ENCODE measurements at regions not wholly inside any gene's neighbourhood (a gene's known extent, or its start where the extent isn't known, plus 50 kb on each side); places are given as distances from the start of the nearest gene placed in this dataset.

DNA sequence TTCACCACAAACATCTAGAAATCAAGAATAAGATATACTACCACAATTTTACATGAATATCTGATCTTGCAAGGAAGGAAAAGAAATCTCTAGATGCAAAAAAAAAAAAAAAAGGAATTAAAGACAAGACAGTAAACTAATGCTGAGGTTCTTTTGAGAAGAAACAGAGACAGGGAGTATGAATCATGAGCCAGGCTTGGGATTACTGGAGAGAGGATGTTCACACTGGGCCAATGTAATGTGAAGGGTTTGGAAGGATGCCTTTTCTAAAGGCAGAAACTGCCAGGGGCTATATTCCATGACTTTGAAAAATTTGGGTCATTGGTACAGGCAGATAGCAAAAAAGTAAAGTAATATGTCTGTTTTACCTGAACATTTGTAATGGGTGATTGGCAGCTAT is 573.0 kb upstream of the IGFBP3 start:
- TF ChIP-seq, protein P1, sequence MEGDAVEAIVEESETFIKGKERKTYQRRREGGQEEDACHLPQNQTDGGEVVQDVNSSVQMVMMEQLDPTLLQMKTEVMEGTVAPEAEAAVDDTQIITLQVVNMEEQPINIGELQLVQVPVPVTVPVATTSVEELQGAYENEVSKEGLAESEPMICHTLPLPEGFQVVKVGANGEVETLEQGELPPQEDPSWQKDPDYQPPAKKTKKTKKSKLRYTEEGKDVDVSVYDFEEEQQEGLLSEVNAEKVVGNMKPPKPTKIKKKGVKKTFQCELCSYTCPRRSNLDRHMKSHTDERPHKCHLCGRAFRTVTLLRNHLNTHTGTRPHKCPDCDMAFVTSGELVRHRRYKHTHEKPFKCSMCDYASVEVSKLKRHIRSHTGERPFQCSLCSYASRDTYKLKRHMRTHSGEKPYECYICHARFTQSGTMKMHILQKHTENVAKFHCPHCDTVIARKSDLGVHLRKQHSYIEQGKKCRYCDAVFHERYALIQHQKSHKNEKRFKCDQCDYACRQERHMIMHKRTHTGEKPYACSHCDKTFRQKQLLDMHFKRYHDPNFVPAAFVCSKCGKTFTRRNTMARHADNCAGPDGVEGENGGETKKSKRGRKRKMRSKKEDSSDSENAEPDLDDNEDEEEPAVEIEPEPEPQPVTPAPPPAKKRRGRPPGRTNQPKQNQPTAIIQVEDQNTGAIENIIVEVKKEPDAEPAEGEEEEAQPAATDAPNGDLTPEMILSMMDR (IDR thresholded peaks at IDR 0.05; ENCODE audit: control extremely low read depth in 1 of 3, insufficient read depth in 1 of 3, low read depth in 1 of 3, low read length in 3 of 3): no peak
- TF ChIP-seq POLR2A (IDR thresholded peaks at IDR 0.05; ENCODE audit: control extremely low read depth in 1 of 2, low read depth in 2 of 2, low read length in 2 of 2): no peak
- no peak for TF ChIP-seq RNF2 (IDR thresholded peaks at IDR 0.05; ENCODE audit: borderline replicate concordance, low read depth, low read length, missing control alignments, poor library complexity, severe bottlenecking)
- TF ChIP-seq POLR2AphosphoS5 (IDR thresholded peaks at IDR 0.05; ENCODE audit: low read depth, low read length): no peak

All from H1 (cell line).